GM21447 (cell line): ENCODE measurements at regions not wholly inside any gene's neighbourhood (a gene's known extent, or its start where the extent isn't known, plus 50 kb on each side); places are given as distances from the start of the nearest gene placed in this dataset.
A peak's percentile ranks its signal among the peaks of the same experiment; 100 is the strongest.

Source experiments
- ATAC-seq: cut with Tn5 transposase; IDR thresholded peaks from one replicate; pipeline ENCODE4 v1.9.1; 2021; ENCODE audit not compliant: unreplicated experiment

DNA sequence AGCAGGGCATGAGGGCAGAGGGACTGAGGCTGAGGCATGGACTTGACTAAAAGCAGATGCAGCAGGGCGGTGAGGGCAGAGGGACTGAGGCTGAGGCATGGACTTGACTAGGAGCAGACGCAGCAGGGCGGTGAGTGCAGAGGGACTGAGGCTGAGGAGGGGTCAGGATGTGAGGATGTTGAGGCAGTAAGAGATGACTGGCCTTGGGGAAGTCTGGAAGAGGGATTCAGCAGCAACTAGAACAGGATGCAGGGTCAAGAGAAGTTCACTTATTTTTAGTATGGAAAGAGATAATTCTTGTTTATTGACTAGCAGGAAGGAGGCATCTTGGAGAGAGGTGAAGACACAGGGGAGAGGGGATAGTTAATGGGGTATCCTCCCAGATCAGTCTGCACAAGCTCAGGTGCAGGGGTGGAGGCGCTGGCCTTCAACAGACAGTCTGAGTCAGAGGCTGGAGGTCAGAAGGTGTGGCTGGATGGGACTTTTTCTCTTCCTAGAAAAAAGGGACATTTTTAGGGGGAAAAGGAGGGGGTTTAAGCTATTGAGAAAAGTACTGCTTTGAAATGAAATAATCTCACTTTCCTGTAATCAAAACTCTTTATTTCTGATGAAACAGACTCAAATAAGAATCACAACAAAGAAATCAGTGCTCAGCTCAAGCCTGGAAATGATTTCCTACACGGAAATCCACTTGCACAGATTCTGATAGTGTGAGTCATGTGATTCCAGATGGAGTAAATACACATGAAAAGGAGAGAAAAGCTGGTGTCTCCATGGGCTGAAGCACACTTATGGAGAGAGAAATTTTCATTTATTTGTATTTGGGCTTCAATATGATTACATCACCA is 130.9 kb downstream of the PALM2AKAP2 start:
- no peak for ATAC-seq

DNA sequence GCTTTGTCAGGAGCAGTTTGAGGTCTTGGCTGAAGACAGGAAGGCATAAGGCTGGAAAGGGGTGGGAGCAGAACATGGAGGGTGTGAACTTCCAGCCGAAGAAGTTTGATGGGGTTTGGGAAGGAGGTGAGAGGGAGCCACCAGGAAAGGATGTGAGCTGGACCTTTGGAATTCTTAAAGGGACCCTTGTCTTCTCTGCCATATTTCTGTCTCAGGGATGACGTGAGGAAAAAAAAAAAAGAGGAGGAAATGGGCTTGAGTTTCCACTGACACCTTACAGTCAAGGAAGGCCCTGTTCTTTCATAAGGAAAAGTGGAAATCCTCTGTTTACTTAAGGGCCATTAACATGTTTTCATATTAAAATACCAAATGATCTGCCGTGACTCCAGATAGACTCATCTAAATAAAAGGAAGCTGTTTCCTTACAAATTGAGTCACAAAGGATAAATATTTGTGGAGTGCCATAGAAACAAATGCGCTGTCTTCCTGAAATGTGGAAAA is 132.1 kb downstream of the PALM2AKAP2 start:
- no peak for ATAC-seq

DNA sequence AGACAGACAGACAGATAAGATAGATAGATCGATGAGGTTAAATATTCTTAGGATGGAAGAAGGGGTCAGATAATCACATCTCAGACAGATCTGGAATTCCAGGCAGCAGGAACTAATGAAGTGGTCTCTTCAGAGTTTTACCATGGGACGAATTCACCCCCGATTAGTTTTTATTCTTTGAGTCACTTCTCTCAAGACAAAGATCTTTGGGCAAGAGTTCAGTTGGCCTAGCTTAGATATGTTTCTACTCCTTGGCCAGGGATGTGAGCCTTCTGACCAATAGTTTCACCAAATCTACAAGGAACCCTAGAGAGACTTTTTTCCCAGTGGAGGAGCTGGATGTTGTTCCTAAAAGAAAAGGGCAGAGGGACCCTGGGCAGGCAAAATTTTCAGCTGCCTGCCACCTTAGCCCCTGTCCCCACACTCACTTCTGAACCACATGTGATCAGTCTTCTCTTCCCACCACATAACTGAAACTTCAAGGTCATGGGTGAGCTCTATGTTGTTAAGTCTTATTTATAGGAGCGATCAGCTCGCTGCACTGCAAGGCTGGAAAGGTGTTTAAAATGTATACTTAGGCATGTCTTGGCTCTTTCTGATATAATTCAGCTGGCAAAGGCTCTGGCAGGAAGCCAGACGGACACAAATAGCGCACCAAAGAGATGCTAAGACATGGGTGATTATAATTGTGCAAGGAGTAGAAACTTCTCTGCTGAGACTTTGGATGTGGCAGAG is 132.9 kb downstream of the PALM2AKAP2 start:
- ATAC-seq = peak; percentile 37

DNA sequence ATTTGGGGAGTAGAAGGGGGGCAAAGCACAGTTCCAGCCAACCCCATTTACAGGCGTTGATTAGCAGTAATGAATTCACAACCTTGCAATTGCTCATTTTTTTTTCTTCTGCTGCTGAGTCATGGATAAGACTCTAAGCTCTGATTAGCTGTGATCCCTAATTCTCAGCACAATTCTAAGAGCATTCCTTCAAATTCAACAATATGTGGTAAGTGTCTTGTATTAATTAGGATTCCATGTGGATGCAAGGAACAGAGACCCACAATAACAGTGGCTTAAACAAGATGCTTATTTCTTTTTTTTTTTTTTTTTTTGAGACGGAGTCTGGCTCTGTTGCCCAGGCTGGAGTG is 133.4 kb downstream of the PALM2AKAP2 start:
- no peak for ATAC-seq

DNA sequence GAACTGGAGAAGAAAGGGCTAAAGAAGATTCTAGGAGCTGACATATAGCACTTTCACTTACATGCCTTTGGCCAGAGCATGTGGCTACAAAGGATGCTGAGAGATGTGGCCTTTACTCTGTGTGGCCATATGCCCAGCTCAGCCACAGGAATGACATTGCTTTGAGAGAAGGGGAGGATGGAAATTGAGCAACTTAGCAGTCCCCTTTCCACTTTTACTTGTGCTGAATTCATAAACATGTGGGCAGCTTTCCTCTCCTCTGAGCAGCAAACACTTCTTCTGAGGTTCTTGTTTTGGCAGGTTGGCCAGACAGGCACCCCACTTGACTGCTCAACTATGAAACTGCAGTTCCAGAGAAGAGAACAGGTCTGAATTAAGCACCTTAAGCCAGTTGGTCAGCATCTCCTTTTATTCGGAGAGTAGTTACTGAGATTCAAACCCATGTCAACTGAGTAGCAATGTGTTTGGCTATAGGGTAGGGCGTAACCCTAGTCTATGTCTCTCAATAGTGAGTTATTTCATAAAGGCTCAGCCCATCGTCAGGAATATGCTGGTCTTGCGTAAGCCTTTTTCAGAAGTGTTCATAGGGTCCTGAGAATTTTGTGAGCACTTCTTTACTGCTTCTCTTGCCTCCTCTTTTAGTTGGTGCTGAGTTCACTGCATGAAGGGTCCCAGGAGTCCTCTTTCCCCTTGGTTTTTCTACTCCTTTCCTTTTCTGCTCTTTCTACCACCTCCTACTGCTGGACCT is 134.5 kb downstream of the PALM2AKAP2 start:
- ATAC-seq = peak; percentile 67

DNA sequence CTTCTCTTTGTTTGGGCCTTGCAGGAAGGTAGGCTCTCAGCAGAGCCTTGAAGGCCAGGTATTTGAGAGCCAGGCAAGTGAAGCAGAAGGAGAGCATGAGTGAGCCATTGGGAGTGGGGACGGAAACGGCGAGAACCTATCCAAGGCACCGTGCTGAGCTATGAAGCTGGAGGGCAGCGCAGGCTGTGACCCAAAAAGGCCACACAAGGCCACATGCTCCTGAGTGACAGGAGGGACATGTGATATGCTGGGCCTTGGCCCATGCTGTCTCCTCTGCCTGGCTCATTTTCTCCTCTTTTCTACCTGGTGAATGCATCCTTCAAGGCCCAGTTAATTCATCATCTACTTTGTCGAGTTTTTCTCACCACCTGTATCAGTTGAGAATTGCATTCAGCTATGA is 136.3 kb downstream of the PALM2AKAP2 start:
- ATAC-seq = no peak

DNA sequence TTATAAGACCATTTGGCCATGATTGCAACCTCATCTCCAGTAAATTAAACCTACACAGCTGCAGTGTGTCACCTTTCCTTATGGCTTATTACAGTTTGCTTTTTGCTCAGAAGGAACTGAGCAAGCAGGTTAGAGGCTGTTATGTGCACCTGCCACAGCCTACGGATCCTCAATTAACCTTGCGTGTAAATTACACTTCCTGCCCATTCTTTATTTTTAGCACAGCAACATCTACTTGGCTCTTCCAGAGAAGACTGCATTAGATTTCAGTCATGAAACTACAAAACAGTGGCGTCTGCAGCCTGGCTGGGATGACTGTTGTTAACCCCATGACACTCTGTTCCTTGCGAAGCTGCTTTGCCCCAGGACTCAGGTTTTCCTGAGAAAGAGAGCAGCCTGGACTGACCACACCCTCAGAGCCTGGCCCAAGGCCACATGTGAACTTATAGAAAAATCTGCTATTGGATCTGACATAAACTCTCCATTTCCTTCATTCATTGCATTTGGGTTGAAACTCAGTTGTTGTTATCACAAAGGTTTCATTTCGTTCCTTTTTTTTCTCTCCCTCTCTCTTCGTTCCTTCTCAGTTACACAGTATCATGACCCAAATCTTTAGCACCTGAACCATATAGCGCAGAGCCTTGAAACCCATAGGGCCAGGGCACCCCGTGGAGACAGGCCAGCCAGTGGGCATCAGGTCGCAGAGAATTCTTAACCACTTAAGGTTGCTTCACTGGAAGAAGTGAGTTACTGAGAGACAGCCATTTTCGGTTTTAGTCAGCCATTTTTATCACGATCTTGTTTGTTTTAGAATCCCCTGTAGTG is 138.6 kb downstream of the PALM2AKAP2 start:
- peak; percentile 64 for ATAC-seq

DNA sequence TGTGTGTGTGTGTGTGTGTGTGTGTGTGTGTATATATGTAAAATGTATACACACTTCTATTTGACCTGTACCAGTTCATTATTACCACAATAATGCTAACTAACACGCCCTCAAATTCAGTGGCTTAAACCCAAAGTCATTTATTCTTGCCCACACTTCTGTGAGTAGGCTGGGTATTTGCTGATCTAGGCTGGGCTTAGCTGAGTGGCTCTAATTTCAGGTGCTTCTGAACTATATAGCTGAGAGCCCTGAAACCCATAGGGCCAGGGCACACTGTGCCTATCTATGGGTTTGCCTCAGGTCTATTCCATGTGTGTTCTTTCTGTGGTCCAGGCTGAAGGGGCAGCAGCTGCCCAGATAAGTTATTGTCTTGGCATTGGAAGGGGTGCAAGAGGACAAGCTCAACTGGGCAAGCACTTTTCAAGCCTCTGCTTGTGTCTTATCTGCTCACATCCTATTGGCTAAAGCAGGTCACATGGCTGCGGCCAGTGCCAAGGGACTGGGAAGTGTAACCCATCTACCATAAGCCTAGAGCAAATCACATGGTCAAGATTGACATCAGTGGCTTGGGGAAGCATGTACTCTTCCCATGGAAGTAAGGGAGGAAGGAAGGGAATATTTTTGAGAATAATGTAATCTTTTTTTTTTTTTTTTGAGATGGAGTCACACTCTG is 139.9 kb downstream of the PALM2AKAP2 start:
- ATAC-seq = no peak

DNA sequence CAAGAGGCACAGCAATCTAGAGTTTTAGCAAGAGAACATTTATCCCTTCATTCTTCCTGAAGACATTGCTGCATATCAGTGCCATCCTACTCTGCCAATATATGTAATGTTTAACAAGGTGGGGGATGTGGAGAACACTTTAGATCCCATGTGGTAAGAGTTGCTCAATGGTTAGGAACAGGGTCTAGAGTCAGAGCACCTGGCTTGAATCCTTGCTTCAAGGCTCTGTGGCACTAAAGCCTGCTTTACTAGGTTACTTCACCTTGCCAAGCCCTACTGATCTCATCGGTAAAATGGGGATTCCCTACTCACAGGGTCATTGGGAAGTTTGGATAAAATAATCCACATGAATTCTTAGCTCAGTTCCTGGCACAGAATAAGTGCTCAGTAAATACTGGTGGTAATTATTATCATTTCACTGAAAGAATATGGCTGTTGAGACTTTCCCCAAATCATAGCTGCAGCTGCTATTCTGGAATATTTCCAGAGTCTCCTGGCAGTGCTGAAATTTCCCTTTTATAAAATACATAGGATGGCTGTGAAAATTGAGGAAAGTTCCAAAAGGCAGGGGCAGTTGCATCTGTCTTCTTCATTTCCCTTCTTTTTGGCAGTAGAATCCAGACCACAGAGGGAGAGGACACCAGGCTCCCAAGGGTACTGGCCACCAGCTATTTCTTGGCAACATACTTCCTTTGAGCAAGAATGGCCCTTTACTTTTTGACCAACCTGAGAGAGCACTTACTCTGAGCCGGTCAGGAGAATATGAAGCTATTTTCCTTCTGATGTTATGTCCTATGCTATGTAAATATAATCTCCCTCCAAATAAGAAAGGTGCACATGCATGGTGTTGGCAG is 142.8 kb downstream of the PALM2AKAP2 start:
- ATAC-seq = no peak

DNA sequence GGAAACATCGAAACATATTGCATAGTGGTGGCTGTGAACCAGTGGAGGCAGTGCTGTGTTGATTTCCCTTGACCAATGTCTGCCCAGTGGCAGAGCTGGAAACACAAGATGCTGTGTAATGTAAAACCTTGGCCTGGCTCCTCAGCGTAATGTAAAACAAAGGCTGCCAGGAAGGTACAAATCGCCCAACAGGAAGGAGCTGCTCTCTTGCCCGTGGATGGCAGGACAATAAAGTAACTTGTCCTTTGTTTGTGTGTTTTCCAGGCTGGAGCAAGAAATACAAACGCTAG is 143.4 kb downstream of the PALM2AKAP2 start:
- no peak for ATAC-seq

DNA sequence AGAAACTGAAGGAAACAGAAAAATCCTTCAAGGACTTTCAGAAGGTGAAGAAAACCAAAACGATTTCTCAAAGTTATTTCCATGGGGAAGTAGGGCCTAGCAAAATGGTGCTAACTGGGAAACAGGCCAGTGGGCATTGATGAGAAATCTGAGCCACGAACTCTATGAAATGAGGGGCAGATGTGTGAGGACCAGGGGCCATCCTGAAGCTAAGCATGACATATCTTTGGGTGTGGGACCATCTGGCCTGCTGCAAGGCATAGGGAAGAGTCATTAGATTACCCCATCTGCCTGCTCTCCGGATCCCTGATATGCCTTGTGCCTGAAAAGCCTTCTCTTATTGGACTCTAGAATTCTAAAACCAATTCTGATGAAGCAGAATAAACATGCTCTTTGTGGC is 143.8 kb downstream of the PALM2AKAP2 start:
- ATAC-seq = no peak

DNA sequence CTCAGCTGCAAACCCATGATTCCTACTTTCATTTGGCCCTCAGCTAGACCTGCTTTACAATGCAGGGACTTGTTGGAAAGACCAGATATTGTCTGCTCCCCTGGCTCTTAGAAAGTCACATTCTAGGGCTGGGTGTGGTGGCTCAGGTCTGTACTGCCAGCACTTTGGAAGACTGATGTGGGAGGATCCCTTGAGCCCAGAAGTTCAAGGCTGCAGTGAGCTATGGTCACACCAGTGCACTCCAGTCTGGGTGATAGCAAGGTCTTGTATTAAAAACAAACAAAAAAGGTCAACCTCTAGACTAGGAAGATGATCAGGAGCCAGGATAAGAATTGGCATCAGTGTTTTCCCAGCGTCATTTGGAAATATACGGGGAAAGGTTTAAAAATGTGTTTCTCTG is 145.8 kb downstream of the PALM2AKAP2 start:
- ATAC-seq = no peak

DNA sequence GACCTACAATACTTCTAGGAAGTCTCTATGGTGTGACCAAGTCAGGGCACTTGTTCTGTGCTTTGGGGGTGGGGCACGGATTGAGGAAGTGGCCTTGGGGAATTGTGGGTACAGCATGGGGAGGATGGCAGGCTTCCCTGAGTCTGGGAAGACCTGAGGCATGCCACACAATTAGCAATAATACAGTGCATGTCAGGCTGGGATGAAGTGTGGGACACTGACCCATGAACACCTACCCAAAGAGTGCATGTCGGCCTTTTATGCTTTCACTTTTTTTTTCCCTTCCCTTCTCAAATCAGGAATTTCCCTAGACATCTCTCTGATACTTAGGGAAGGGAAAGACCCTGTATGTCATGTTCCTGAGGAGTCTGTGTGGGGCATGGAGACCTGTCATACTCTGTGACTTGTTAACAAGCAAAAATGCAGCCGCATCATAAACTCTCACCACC is 146.4 kb downstream of the PALM2AKAP2 start:
- ATAC-seq = peak; percentile 62

DNA sequence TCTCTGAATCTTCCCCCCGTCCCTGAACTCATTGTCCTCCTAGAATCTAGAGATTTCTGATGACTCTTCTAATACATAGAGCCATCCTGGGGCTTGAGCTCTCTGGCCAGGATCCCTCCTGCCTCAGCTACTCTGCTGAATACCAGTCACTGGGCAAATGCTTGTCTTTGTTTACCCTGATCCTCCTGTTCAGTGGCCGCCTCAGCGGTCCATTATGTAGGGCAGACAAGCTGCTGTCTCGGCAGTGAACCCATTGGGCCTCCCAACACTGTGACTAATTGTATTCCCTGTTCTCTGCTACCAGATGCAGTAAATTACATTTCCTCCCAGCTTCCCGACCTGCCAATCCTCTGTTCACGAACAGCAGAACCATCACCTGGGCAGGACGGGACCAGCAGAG is 151.6 kb downstream of the PALM2AKAP2 start:
- ATAC-seq = no peak

DNA sequence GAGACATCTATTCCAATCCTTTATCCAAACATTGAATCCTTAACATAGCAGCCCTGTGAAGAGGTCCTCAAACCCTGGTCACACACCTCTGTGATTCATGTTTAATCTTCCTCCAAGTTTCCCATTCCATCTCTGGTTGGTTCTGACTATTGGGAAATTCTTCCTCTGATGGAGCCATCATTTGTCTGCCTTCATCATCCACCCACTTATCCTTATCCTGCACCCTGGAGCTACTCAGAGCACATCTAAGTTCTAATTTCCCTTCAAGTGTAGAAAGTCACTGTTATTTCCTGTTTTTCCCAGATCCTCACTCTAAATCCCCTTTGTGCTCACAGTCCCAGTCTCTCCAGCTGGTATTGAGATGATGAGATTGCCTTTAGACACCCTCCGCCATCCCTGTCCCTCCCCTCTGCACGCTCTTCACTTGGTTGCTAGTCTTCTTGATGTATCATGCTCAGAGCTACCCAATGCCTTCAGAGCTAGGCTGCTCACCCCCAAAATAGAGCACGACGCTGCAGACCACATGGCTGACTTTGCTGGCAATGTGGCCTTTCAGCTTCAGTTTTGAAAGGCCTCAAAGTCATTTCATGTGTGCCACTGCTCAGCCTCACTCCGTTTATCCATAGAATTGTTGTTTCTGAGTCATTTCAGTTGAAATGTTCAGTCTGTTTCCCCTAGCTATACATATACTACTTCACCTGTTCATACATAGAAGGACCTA is 154.3 kb downstream of the PALM2AKAP2 start:
- ATAC-seq = no peak

DNA sequence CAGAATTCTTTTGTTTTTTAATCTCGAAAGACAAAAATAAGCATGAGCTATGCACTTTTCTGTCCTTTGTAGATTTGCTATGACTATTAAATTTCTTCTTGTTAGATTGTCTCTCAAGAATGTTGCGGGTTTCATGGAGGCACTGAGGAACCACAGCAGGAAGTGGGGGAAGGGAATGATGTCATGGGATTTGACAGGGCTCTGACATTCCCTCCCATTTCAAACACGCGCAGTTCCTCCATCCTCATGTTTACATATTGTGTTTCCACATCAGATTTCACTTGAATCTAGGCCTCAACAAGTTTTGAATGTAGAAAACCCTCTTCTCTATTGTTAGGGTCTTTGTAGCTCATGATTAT is 154.8 kb downstream of the PALM2AKAP2 start:
- ATAC-seq = no peak

DNA sequence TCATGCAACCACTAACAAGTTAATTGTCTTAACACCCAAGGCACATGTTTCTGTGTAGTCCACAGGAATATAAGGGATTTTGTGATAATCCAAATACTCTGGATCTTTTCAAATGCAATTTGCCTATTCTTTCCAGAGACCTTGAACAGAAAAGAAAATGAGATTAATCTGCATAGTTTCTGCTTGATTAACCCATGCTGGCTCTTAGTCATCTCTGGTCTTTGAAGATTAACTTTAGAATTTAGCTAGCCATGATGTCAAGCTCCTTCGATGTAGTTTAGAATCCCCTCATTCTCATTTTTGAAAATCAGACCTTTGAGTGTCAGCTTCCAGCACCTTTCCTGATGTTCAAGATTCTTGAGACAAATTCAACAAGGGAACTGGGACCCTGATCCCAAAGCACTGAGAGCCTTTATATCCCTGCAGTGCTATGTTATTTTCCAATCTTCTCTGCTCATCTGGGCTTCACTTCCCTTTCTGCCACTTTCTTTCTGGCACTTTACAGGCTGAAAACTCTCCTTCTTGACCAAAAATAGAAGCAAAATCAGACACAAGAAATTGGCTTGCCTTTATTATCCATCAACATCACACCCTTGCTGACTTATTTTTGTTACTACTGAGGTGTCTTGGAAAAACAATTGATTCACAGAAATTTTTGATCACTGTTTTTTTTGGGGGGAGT is 155.5 kb downstream of the PALM2AKAP2 start:
- peak; percentile 48 for ATAC-seq

DNA sequence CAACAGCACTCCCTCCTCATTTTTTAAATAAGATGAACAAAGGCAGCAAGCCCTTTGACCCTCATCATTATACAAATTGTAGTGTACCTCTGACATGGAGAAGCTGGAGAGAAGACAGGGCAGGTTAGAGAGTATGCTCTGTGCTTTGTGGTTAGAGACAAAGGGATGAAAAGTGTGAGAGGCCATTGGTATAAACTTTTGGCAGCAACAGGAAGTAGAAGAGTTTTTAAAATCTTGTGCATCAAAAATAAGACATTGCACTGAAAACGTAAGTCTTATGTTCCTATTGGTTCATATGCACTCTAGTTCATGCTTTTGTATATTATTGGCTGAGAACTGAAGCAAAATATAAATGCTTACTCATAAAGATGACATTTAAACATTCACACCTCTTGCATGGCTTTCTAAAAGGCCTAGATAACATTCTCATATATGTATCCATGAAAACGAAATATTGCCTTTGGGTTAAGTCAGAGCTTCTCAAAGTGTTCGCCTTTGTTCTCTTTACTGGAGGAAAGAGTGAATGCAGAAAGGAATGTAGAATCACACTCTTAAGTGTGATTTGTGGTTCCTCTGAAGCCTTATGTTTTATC is 158.0 kb downstream of the PALM2AKAP2 start:
- no peak for ATAC-seq
